Stimulated activated CD4-positive, alpha-beta T cell treated with anti-CD3 and anti-CD28 coated beads, Interleukin-2, amount 100 ng/mL, for 48 hours (primary cell): ENCODE measurements at regions not wholly inside any gene's neighbourhood (a gene's known extent, or its start where the extent isn't known, plus 50 kb on each side); places are given as distances from the start of the nearest gene placed in this dataset.

ENCODE experiments used
- DNase-seq, 2 donors: peaks; one replicate each; pipeline ENCODE4 v3.0.0-alpha.2; 2020

DNA sequence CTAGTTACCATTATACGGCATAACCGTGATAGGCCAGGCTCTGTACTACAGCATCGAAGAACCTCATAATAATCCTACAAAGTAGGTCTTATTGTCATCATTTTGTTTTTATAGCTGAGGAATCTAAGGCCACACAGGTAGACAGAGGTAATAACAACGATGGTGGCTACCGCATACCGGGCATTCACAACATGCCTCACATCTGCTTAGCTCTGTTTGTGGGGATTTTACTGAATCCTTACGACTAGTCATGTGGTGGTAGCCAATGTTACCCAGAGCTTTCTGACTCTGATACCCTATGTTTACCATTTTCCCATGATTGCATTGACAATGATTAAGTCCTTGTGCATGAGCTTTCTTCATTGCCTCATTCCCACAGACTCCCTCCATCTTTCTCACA is 269.4 kb downstream of the TCF7L2 start:
- DNase-seq = no peak

DNA sequence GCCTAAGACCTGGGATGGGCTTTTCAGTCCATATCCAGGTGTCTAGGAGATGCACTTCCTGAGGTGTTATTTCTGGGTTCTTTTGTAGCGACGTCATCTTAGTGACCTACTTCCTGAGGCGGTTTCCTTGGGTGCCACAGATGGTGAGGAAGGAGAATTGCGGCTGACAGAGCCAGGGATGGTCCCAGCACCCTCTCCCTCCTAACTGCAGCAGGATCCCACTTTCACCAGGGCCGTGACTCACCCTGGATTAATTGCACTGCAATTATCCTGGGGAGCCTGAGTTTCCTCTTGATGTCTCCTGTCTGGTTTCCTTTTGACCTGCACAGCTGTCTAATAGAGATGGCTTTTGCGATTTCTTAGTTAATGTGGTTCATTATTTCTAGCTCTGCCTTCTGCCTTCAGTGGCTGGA is 271.7 kb downstream of the TCF7L2 start:
- DNase-seq = no peak

DNA sequence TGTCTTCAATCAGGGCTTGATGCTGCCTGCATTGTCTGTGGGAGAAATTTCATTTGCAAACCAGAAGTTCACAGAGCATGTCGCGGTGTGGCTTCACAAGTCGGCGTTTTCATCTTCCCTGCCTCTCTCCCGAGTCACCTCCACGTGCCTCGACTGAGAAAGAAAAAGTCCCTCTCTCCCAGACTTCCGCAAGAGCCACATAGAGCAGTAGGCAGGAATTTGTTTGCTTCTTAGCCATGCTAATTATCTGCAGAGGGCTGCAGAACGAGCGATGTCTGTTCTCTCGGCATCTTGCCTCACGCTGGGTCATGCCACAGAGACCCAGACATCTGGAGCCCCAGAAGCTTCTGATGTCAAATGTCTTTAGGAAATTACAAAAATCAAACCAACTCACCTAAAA is 272.2 kb downstream of the TCF7L2 start:
- no peak for DNase-seq

- DNase-seq = no peak
Measured at GRCh38 chr10:113225364-113225763, 275.3 kb downstream of the TCF7L2 start.

- DNase-seq = no peak
Measured at GRCh38 chr10:113225903-113226302, 275.9 kb downstream of the TCF7L2 start.

GRCh38 chr10:113226399-113226798 is 276.4 kb downstream of the TCF7L2 start:
- DNase-seq = no peak

- no peak for DNase-seq
Measured at GRCh38 chr10:113226831-113227445, 276.9 kb downstream of the TCF7L2 start.

DNA sequence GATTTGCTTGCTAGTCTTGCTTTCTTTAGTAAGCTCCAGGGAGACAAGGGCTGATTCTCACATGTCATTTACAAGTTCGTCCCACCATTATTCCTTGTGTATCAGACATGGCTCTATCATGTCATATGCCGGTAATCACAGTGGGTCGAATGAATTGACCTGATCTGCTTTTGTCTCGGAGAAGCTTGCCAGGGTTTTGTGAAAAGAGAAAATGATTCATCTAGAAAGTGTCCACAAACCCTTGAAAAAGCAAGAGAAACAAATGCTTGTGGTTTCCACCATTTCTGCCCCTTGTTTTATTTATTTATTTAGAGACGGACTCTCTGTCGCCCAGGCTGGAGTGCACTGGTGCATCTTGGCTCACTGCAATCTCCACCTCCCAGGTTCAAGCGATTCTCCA is 278.5 kb downstream of the TCF7L2 start:
- no peak for DNase-seq

GRCh38 chr10:113230011-113230610 is 280.1 kb downstream of the TCF7L2 start:
- no peak for DNase-seq

DNA sequence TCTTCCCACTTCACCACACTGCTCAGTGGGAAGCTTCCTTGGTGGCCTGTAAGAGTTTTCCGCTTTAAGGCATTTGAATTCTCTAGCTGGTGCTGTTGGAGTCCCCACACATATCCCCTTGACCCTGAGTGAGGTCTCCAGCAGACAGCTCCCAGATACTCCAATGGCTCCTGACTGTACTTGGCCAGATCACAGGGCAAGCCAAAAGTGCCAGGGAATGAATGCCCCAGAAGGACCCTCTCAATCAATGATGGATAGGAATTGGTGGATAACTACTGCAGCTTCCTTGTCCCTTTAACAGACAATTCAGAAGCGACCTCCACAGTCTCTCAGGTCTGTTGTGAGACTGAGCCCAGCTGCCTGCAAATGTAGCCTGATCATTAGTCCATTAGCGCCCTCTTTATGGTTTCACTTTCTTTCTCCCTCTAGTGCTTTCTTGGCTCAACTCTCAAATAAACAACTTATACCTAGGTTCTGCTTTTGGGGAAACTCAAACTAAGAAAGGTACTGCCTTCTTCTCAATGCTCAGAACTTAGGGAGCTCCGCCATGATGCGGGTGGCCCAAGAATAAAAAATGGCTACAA is 283.0 kb downstream of the TCF7L2 start:
- DNase-seq = no peak

- no peak for DNase-seq
Measured at GRCh38 chr10:113234481-113234880, 284.4 kb downstream of the TCF7L2 start.

DNA sequence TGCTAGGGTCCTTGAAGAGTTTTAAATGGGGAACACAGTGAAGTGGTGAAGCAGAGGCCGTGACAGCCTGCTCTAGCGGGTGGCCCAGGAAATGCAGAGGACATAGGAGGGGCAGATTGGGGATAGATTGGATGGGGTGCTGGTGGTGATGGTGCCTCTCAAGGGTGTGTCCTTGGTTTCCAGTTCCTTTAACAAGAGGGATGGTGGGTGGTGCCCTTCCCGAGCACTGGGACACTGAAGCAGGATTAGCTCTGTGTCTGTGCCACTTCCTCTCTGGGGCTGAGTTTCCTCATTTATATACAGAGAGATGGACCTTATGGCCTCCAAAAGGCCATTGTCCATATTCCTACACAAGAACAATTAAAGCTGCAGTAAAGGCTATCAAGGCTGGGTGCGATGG is 285.5 kb downstream of the TCF7L2 start:
- no peak for DNase-seq

- DNase-seq = no peak
Measured at GRCh38 chr10:113236998-113237397, 287.0 kb downstream of the TCF7L2 start.

- DNase-seq = no peak
Measured at GRCh38 chr10:113239566-113240350, 289.7 kb downstream of the TCF7L2 start.

GRCh38 chr10:113240736-113241135 is 290.7 kb downstream of the TCF7L2 start:
- no peak for DNase-seq

DNA sequence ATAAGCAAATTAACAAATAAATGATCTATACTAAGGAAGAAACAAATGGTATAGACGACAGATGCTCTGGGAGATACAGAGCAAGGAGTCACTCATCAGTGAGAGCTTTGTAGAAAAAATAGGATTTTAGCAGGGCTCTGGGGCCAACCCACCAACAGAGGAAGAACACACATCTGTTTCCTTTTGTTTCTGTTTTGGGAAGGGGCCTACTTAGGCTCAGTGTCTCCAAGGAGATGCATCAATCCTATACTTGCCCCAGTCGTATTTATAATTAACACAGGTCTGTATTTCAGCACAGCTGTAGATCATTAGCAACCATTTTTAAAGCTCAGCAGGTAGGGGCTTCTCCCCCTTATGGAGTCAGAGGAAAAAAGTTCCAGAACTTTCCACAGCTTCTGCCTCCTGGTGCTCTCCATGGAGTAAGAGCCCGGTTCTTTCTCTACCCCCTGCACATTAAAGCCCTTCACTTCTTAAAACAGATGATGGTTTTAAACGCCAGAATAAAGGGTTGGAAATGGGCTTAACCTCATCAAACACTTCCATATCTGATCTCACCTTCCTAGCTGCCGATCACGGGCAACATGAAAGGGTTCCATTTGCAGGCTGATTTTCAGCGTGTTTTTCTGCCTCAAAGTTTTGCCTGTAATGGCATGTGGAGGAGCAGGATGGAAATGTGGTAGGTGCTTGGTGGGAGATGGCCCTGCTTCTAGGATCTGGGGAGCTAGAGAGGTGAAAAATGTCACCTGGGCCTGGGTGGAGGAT is 291.7 kb downstream of the TCF7L2 start:
- no peak for DNase-seq

GRCh38 chr10:113243311-113243710 is 293.3 kb downstream of the TCF7L2 start:
- DNase-seq = no peak

DNA sequence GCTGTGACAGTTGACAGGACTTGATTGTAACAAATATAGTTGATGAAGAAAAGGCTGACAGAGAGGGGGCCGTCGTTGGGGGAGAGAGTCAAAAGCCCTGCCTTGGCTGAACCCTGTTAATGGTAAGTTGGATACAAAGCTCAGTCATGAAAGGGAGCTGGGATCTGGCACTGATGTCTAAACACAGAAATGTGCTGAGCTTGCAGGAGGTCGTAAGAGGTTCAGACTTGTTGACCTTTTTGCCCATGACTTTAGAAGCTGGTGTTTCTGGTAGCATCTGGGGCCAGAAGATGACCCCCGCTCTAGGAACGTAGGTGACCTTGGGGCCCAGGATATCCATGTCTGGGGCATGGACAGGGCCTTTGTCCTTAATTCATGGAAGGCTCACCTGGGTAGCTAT is 294.7 kb downstream of the TCF7L2 start:
- DNase-seq = no peak

GRCh38 chr10:113245286-113245685 is 295.2 kb downstream of the TCF7L2 start:
- DNase-seq = no peak

GRCh38 chr10:113247050-113247449 is 297.0 kb downstream of the TCF7L2 start:
- no peak for DNase-seq

- no peak for DNase-seq
Measured at GRCh38 chr10:113252650-113253618, 299.9 kb upstream of the HABP2 start.
